ENCODE measurements at regions not wholly inside any gene's neighbourhood (a gene's known extent, or its start where the extent isn't known, plus 50 kb on each side); places are given as distances from the start of the nearest gene placed in this dataset.

DNA sequence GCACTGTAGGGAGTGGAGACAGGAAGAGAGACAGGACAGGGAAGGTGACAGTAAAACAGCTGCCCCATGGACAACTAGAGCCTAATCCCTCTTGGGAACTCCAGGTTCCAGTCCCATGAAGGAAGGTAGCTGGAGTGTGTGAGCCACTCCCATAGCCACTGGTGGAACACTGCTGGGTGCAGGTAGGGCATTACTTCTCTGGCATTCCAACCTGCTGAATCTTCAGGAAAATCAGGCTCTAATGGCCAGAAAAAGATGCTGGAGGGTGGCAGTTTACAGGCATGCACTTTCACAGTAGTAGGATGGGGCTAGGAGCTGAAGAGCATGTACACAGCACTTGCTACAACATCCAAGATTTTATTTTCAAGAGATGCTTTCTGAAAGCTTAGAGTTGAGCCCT, 259.4 kb downstream of the AUH start:
- no peak for DNase-seq

DNA sequence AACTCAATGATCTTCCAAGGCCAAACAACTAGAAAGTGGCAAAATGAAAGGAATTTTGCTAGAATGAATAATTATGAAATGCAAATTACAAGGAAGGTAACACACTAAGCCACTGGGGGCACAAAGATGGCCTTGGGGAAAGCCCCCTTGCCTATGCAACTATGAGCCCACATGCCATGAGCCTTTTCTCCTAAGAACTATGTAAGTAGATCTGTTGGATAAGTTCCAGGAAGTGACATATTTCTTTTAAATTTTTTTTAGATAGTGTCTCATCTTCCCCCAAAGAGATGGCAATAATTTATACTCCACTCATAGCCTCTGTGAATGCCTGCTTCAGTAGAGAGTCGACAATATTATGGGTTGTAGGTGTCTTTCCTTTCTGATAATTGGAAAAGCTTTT, 257.8 kb downstream of the AUH start:
- DNase-seq = no peak

DNA sequence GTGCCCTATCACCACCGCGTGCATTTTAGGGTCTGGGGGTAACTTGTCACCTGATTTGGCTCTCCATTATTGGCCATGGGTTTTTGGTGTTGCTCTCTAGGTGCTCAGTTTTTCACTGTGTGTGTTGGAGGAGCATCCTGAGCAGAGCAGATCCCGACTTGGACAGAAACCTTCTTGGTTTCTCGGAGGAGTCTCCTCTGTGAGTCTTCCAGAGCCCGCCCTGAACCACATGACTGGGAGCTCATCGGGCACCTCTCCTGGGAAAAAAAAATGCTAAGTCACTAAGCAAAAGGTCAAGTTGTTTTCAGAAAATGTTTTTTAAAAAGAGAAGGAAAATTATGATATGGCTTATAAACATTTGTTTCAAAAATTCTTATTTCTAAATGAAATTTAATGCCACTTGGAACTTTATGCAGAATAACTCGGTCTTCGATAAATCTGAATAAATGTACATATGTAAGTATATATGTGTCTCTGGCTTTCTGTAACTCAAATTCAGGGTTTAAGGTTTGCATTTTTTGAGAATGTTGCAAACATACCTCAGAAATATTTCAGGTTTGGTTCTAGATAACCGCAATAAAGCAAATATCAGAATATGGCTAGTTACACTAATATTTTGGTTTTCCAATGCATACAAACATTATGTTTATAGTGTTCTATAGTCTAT, 255.2 kb downstream of the AUH start:
- DNase-seq = no peak

DNA sequence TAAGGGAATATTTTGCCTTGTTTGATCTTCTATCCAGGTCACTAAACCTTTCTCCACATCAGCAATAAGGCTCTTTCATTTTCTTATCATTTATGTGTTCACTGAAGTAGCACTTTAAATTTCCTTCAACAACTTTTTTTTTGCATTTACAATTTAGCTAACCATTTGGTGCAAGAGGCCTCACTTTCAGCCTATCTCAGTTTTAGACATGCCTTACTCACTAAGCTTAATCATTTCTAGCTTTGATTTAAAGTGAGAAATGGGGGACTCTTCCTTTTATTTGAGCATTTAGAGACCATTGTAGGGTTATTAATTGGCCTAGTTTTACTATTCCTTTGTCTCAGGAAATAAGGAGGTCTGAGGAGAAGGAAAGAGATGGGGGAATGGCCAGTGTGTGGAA, 250.5 kb downstream of the AUH start:
- DNase-seq = no peak

DNA sequence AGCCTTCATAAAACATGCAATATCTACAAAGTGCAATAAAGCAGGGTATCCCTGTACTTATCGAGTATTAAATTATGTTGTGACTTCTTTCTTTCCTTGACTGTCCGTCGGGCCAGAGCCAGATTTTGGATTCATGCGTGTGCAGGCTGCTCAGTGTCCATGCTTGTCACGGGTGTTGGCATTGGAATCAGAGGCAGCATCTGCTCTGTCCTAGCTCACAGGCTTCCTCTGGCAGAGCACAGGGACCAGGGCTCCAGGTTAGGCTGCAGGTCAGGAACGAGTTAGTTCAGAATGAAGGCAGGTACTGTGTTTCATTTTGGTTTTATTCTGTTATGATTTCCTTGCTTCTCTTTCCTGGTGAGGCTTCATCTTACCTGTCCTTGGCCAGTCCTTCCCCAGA, 249.8 kb downstream of the AUH start:
- no peak for DNase-seq

DNA sequence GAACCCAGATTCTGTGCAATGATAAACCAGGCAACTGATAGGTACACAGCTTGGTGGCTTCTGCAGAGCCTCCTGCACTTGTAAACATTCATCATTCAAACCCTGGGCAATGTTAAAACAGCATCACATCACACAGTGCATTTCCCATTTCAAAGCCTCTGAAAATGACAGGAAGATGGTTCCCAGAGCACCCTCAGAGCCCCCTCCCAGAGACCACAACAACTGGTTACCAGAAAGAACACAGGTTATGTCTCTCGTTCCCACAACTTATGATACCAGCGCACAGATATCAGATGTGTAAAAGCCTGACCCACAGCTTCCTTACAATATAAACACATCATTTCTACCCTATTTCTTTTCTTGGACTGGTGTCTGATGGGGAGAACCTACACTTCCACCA, 248.7 kb downstream of the AUH start:
- DNase-seq = no peak

DNA sequence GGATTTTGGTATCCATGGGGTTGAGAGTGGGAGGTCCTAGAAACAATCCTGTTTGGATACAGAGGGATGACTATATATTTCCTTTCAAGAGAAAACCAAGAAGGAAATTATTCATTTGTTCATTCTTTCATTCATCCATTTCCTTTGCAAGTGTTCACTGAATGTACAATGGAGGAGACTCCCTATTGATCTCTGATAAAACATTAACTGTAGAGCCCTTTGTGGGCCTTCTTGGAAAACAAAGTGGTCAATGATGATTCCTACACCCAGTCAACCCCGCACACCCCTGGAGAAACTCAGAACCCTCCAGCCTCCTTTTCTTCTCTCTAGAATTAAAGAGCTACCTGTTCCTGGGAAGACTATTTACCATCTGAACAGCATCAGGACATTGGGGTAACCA, 247.3 kb downstream of the AUH start:
- DNase-seq = no peak

DNA sequence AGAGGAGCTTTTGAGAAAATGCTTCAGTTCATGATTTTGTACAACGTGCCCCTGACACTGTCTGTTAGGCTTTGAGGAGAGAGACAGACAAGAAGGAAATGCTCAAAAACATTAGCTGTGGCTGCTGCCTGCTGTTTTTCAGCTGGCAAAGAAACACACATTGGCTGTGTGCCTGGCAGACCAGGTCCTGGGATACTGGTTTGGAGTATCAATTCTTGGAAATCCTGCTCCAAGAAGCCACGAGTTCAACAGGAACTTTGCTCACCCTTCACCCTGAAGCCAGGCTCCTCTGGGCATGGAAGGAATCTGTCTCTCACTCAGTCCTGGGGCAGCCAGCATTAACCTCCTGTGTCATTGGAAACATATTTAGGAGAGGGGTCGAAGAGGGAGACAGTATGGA, 245.5 kb downstream of the AUH start:
- DNase-seq = no peak

DNA sequence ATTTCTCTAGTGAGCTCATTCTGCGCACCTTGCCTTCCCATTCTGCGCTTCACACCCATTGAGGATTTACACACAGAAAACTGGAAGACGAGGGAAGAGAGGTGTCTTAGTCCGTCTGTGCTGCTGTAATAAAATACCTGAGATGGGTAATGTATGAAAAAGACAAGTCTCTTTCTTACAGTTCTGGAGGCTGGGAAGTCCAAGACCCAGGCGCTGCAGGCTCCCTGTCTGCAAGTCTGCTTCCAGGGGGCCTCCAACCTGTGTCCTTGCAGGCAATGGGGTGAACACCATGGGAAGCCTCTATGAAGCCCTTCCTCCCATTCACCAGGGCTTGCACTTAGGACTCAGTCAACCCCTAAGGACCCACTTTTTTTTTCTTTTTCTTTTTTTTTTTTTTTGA, 245.0 kb downstream of the AUH start:
- DNase-seq = no peak

DNA sequence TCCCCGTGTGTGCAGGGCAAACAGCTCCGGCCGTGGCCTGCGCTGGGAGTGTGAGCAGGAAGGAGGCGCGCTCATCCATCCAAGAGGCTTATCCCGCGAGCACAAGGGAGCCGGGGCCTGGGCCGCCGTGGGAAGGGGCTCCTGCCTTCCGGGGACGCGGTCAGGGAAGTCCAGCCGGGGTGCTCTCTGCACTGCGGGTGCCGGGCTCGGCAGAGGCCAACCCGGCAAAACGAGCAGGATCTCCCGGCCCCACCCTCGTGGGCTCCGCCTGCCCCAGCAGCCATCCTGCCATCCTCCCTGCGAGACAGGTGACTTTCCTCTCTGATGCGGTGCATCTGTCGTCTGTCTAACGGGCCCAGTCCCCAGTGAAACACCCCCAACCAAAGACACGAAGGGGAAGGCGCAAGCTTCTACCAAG, 244.2 kb downstream of the AUH start:
- DNase-seq = no peak

DNA sequence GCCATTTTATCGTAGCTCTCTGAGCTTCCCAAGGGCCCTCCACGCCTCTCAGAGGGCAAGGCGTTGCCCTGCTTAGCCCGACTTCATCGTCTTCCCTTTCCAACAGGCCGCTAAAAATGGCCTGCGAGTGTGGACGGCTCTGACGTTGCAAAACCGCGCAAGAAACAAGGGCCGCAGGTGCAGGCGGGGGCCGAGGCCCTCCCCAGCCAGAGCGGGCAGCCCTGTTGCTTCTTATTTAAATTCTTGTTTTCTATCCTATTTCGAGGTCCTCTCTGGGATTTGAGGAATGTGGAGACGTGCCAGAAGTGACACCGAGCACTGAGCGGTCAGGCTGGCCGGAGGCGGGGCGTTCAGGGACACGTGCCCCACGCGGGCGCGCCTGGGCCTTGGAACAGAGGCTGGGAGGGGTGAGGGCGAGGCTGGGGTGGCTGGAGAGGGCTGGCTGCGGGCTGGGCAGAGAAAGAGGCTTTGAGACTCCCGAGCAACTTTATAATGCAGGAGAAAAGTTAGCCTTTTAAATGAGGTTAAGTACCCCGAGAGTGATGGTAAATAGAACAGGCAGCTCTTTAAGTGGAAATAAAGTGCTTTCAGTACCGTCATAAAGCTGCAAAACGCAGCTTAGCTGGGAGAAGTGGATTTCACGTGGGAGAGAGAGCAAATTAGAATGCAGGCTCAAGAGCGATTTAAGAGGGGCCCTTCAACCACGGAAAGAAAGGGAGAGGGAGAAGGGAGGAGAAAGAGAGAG, 243.6 kb downstream of the AUH start:
- DNase-seq = peak; percentile 79 to 92

DNA sequence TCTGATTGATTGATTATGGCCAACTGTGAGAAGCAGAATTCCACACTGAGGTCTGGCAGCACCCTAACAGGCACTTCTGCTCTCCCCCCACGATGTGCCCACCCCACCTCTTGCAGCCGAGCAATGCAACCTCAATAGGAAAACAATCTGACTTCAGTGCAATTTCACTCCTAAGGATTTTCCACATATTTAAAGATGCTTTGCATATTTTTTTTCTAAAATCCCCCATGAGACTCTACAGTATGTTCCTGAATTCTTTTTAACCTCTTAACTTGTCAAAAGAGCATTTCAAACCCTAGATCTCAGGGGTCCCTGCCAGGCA, 243.1 kb downstream of the AUH start:
- DNase-seq = no peak

DNA sequence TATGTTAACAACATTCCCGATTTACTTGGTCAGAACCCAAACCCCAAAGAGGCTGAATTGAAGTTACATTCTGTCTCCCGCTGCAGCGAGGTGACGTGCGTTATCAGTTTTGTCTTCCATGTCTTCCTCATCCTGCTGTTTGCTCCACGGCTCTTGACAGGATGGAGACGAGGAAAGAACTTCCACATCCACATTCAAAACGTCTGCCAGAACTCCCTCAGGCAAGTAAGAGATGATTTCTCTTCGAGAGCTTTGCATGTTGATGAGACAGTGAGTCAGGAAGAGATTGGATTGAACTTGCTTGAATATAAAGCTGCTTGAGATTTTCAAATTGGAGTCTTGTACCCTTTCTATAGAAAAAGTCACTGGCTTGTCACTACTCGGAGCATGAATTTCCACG, 242.6 kb downstream of the AUH start:
- no peak for DNase-seq

DNA sequence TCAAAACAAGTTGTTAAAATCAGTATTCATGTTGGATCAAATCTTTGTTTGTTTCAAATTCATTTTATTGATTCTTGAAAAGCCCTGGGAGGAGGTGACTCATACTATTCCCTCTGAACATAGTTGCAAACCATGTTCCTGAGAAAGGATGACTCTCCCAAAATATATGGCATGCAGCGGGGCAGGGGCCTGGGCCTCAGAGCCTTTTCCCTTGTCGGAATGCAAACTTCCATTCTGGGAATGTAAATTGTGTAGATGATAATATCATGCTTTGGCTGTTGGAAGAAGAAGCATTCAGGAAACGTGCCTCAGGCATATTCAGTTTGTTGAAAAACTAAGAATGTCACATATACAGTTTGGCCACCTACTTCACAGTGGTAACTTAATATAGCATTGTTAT, 242.0 kb downstream of the AUH start:
- DNase-seq = no peak

DNA sequence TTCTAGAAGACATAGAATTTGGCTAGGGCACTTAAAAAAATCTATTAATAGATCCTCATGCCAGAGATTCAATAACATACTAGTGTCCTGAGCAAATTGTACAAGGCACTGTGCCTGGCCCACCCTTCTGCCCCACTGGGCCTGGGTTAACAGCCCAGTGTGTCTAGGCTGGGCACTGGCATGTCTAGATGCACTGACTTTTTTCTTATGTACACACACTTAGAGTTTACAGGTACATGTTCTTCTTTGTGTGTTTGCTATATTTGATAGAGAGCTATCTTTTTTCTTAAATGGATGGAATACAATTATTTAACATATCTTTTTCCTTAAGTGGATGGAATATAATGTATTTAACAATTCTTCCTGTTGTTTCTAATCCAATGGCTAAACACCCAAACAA, 241.5 kb downstream of the AUH start:
- no peak for DNase-seq

DNA sequence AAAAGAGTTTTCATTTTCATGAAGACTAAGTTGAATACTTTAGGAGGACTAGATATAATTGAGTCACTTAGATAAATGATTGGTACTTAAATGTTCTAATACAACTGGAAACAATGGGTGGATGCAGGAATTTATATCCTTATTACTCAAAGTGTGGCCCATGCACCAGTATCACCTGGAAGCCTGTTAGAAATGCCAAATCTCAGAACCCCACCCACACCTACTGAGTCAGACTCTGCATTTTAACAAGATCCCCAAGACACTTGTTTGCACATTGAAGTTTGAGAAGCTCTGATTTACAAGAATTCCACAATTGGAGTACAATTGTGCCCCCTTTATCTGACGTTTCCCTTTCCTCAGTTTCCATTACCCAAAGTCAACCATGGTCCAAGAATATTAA, 239.0 kb downstream of the AUH start:
- DNase-seq = no peak

DNA sequence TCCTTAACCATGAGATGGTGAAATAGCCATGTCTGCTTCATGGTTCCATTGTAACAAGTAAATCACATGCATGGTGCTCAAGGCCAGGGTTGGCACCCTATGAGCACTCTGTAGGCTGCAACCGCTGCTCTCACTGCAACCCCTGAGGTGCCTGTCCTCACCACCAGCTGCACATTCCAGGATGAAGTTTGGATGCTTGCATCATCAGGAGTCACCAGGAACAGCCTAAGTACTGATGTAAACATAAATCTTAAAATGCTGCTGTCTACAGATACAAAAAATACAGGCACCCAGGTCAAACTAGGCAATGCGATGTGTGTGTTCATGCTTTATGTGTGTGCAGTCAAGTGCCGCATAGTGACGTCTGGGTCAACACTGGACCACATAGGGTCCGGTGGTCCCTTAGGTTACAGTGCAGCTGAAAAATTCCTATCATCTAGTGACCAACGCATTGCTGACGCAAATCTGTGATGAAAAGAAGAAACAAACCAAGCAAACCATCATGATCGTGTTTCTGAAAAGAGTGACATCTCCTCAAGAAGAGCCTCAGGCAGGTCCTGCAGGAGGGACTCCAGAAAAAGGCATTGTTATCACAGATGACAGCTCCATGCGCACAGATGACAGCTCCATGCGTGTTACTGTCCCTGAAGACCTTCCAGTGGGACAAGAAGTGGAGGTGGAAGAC, 234.8 kb downstream of the AUH start:
- no peak for DNase-seq

DNA sequence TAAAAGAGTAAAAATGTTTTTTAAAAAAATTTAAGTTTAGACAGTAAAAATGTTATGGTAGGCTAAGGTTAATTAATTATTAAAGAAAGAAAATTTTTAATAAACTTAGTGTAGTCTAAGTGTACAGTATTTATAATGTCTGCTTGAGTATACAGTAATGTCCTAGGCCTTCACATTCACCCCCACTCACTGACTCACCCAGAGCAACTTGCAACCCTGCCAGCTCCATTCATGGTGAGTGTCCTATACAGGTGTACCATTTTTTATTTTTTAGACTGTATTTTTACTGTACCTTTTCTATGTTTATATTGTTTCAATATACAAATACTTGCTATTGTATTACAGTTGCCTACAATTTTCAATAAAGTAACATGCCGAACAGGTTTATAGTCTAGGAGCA, 234.1 kb downstream of the AUH start:
- no peak for DNase-seq

DNA sequence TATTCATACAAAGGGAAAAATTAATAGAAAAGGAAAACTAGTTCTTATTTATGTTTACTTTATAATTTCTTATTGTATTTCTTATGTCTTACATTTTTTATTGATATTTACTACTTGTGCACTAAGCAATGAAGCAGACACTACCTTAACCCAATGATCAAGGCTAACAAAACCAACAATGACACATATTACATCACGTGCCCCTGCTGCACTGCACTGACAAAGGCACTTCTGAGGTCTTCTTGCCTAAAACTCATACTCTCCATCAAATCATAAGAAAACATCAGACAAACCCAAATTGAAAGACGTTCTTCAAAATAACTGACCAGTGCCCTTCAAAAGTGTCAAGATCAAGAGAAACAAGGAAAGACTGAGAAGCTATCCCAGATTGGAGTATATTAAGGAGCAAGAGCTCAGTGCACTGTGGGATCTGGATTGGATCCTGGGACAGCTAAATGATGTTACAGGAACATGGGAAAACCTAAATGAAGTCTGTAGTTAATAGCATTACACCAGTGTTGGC, 230.9 kb downstream of the AUH start:
- DNase-seq = no peak

DNA sequence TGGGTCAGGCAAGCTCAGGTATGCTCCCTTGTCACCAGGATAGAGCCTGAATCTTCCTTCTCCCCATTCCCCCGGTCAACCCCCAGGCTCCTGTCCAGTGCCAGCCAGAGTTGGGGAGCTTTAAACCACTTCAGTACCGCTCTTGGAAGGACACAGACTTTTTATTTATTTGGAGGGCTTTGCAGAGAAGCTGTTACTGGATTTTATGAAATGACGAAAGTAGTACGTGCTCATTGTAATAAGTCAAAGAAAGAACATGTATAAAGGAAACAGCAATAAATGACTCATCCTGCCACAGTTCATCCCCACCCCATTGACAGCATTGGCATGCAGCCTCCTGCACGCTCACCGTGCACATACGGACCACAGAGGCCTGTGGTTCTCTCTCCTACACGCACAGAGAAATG, 230.3 kb downstream of the AUH start:
- no peak for DNase-seq

DNA sequence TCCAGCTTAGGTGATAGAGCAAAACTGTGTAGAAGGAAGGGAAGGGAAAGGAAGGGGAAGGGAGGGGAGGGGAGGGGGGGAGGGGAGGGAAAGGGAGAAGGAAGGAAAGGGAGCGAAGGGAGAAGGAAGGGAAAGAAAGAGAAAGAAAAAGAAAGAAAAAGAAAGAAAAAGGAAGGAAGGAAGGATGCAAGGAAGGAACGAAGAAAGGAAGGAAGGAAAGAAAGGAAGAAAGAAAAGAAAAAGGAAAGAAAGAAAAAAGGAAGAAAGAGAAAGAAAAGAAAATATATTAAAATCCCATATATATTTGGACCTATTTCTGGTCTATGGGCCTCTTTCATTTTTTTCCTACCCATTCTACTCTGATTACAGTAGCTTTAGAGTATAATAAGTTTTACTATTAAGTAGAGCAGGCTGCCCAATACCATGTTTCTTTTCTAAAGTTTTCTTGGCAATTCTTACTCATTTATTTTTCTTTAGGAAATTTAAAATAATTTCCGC, 229.1 kb downstream of the AUH start:
- DNase-seq = no peak

DNA sequence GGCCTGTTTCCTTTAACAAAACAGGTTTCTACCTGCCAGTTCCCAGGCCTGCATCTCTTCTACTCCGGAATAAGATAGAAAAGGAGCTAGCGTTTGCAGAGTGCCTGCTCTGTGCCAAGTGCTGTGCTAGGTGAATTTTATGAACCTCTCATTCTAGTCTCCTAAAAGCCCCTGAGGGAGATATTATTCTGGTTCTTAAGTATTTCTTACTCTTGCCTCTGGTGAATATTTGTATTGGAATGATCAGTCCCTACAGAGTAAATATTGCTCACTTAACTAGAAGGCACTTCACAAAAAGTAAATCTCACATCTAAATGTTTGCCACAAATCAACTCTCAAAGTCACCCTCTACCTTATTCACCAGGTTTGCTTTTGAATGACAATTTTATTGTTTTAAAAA, 227.1 kb downstream of the AUH start:
- DNase-seq = no peak

DNA sequence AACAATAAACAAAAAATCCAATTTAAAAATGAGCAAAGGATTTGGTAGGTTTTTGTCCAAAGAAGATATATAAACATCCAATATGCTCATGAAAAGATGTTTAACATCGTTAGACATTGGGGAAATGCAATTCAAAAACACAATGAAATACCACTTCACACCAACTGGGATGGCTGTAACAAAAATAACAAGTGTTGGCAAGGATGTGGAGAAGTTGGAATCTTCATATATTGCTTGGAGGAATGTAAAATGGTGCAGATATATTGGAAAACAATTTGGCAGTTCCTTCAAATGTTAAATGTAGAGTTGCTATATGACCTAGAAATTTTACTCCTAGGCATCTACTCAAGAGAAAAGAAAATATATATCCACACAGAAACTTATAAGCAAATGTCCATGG, 224.3 kb downstream of the AUH start:
- no peak for DNase-seq

DNA sequence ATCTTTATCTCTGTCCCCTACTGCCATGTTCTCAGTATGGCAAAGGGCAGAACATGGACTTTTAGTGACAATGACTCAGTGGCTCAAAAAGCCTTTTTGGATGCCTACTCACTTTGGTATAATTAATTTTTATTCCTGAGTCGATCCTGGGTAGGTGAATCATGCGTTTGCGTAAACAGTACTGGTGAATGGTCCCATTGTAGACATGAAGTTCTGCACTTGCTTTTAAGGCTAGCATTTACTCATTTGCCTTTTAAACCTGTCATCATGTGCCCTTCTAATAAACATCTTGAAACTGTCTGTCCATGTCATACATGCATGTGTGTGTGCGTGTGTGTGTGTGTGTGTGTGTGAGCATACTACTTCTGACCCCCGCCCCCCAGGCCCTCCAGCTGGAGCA, 223.0 kb downstream of the AUH start:
- DNase-seq = no peak
